ENCODE measurements at regions not wholly inside any gene's neighbourhood (a gene's known extent, or its start where the extent isn't known, plus 50 kb on each side); places are given as distances from the start of the nearest gene placed in this dataset.

GRCh38 chr1:168923521-168924136 is 182.9 kb upstream of the ATP1B1 start:
- dilution Hi-C loops (cut with MboI; ENCODE audit: extremely low pct_ligation_motif_present, low sequenced_read_pairs) = no loop called here
- no peaks in the 10 kb centered on the region for H3K9me3 ChIP-seq (ENCODE audit: control insufficient read depth, low read depth, low read length)
- no peaks in the 10 kb centered on the region for H3K9me1 ChIP-seq (ENCODE audit: control insufficient read depth, extremely low read depth, insufficient read depth, low read length)
- H3K27me3 ChIP-seq (ENCODE audit: control insufficient read depth, extremely low read depth, insufficient read depth, low read length) = no peaks in the 10 kb centered on the region
- H3K36me3 ChIP-seq (ENCODE audit: control insufficient read depth in 2 of 2, extremely low read depth in 1 of 2, insufficient read depth in 2 of 2, low read length in 2 of 2) = no peaks in the 10 kb centered on the region
- FAIRE-seq = no peak
- H3K4me2 ChIP-seq (ENCODE audit: control insufficient read depth, extremely low read depth, insufficient read depth, low read depth, low read length) = no peak overlapping the region
- H3K9ac ChIP-seq (ENCODE audit: control insufficient read depth, extremely low read depth, insufficient read depth, low read length) = no peak overlapping the region
- no peak for DNase-seq (ENCODE audit: low read depth, low spot score)
- no peaks in the 10 kb centered on the region for H4K20me1 ChIP-seq (ENCODE audit: control insufficient read depth, extremely low read depth, insufficient read depth, low read length)
- H2AFZ ChIP-seq (ENCODE audit: control insufficient read depth, low read length) = no peak overlapping the region
- TF ChIP-seq, protein P1, sequence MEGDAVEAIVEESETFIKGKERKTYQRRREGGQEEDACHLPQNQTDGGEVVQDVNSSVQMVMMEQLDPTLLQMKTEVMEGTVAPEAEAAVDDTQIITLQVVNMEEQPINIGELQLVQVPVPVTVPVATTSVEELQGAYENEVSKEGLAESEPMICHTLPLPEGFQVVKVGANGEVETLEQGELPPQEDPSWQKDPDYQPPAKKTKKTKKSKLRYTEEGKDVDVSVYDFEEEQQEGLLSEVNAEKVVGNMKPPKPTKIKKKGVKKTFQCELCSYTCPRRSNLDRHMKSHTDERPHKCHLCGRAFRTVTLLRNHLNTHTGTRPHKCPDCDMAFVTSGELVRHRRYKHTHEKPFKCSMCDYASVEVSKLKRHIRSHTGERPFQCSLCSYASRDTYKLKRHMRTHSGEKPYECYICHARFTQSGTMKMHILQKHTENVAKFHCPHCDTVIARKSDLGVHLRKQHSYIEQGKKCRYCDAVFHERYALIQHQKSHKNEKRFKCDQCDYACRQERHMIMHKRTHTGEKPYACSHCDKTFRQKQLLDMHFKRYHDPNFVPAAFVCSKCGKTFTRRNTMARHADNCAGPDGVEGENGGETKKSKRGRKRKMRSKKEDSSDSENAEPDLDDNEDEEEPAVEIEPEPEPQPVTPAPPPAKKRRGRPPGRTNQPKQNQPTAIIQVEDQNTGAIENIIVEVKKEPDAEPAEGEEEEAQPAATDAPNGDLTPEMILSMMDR (optimal IDR thresholded peaks at IDR 0.05 in 1 of 3, IDR thresholded peaks at IDR 0.05 in 1 of 3, conservative IDR thresholded peaks at IDR 0.05 in 1 of 3; ENCODE audit: extremely low read depth in 1 of 3, insufficient read depth in 2 of 3, low read length in 3 of 3) = no peak
- TF ChIP-seq EZH2 (IDR thresholded peaks at IDR 0.05; ENCODE audit: low read length) = no peak
- H3K4me3 ChIP-seq (ENCODE audit: control insufficient read depth in 2 of 3, extremely low read depth in 1 of 3, insufficient read depth in 2 of 3, low read depth in 1 of 3, low read length in 3 of 3) = no peak overlapping the region
- H3K79me2 ChIP-seq (ENCODE audit: control insufficient read depth, insufficient read depth, low read length) = no peaks in the 10 kb centered on the region
- H3K27ac ChIP-seq (ENCODE audit: control insufficient read depth, insufficient read depth, low read length) = no peak overlapping the region
- H3K4me1 ChIP-seq (ENCODE audit: control insufficient read depth, extremely low read depth, insufficient read depth, low read length) = no peaks in the 10 kb centered on the region

- no peaks in the 10 kb centered on the region for H3K4me1 ChIP-seq (ENCODE audit: control insufficient read depth, extremely low read depth, insufficient read depth, low read length)
- no peaks in the 10 kb centered on the region for H4K20me1 ChIP-seq (ENCODE audit: control insufficient read depth, extremely low read depth, insufficient read depth, low read length)
- no peaks in the 10 kb centered on the region for H3K9me3 ChIP-seq (ENCODE audit: control insufficient read depth, low read depth, low read length)
- no peaks in the 10 kb centered on the region for H3K9me1 ChIP-seq (ENCODE audit: control insufficient read depth, extremely low read depth, insufficient read depth, low read length)
- no peaks in the 10 kb centered on the region for H3K36me3 ChIP-seq (ENCODE audit: control insufficient read depth in 2 of 2, extremely low read depth in 1 of 2, insufficient read depth in 2 of 2, low read length in 2 of 2)
- no peak overlapping the region for H3K4me2 ChIP-seq (ENCODE audit: control insufficient read depth, extremely low read depth, insufficient read depth, low read depth, low read length)
- no peak for DNase-seq (ENCODE audit: low read depth, low spot score)
- no peak overlapping the region for H3K4me3 ChIP-seq (ENCODE audit: control insufficient read depth in 2 of 3, extremely low read depth in 1 of 3, insufficient read depth in 2 of 3, low read depth in 1 of 3, low read length in 3 of 3)
- H2AFZ ChIP-seq (ENCODE audit: control insufficient read depth, low read length) = no peak overlapping the region
- no peak for FAIRE-seq
- H3K9ac ChIP-seq (ENCODE audit: control insufficient read depth, extremely low read depth, insufficient read depth, low read length) = no peak overlapping the region
- dilution Hi-C loops (cut with MboI; ENCODE audit: extremely low pct_ligation_motif_present, low sequenced_read_pairs) = no loop called here
- H3K27ac ChIP-seq (ENCODE audit: control insufficient read depth, insufficient read depth, low read length) = no peak overlapping the region
- no peak for TF ChIP-seq EZH2 (IDR thresholded peaks at IDR 0.05; ENCODE audit: low read length)
- TF ChIP-seq, protein P1 (optimal IDR thresholded peaks at IDR 0.05 in 1 of 3, IDR thresholded peaks at IDR 0.05 in 1 of 3, conservative IDR thresholded peaks at IDR 0.05 in 1 of 3; ENCODE audit: extremely low read depth in 1 of 3, insufficient read depth in 2 of 3, low read length in 3 of 3) = no peak
- H3K27me3 ChIP-seq (ENCODE audit: control insufficient read depth, extremely low read depth, insufficient read depth, low read length) = no peaks in the 10 kb centered on the region
- no peaks in the 10 kb centered on the region for H3K79me2 ChIP-seq (ENCODE audit: control insufficient read depth, insufficient read depth, low read length)
Observed at GRCh38 chr1:168924976-168925375, 181.5 kb upstream of the ATP1B1 start.

Measured in keratinocyte (primary cell).